Activated CD8-positive, alpha-beta memory T cell treated with anti-CD3 and anti-CD28 coated beads, Interleukin-2, amount 10 ng/mL, durations not matched to agents 7 days and 5 days (primary cell): ENCODE measurements at regions not wholly inside any gene's neighbourhood (a gene's known extent, or its start where the extent isn't known, plus 50 kb on each side); places are given as distances from the start of the nearest gene placed in this dataset.

Experiments used
- ATAC-seq: fragments of 150-1000 bp; cut with Tn5 transposase; one replicate; pipeline ENCODE4 v1.10.0; 2021; ENCODE audit warnings: moderate library complexity
- CTCF ChIA-PET: fragments of 350-600 bp; sonication (Branson Sonifier 250); formaldehyde crosslinking; loops from one replicate; lab custom pipeline; 2021; ENCODE audit warnings: antibody characterized with exemption; lab: Charles Lee
- DNase-seq: peaks from one replicate; pipeline ENCODE4 v3.0.0-alpha.2; 2020
- H3K27ac Mint-ChIP-seq: one replicate; pipeline ENCODE4 v1.8.0; 2021; ENCODE audit warnings: mild to moderate bottlenecking, mixed read lengths
- H3K27me3 Mint-ChIP-seq: one replicate; pipeline ENCODE4 v1.8.0; 2021; ENCODE audit warnings: mixed read lengths
- H3K36me3 Mint-ChIP-seq: one replicate; pipeline ENCODE4 v1.8.0; 2021; ENCODE audit warnings: mild to moderate bottlenecking, mixed read lengths
- H3K4me1 Mint-ChIP-seq: one replicate; pipeline ENCODE4 v1.8.0; 2021; ENCODE audit warnings: mixed read lengths
- H3K4me3 Mint-ChIP-seq: one replicate; pipeline ENCODE4 v1.8.0; 2021; ENCODE audit warnings: mild to moderate bottlenecking, moderate library complexity, mixed read lengths
- H3K9me3 Mint-ChIP-seq: one replicate; pipeline ENCODE4 v1.8.0; 2022; ENCODE audit warnings: low read depth, mixed read lengths

GRCh38 chr21:15539376-15539775, 190.4 kb upstream of the USP25 start:
- CTCF ChIA-PET: no interaction called here

GRCh38 chr21:15543473-15543872, 186.3 kb upstream of the USP25 start:
- CTCF ChIA-PET: no interaction called here
- ATAC-seq (no peak), DNase-seq (no peak)
- no peaks in the 10 kb centered on the region for H3K9me3 Mint-ChIP-seq
- no peaks in the 10 kb centered on the region for H3K4me1 Mint-ChIP-seq
- peaks cover 4% of the 10 kb centered on the region for H3K27me3 Mint-ChIP-seq
- no peaks in the 10 kb centered on the region for H3K36me3 Mint-ChIP-seq
- no peak overlapping the region for H3K4me3 Mint-ChIP-seq
- no peak overlapping the region for H3K27ac Mint-ChIP-seq

More at GRCh38 chr21:15539376-15539775, 190.4 kb upstream of the USP25 start:
- Mint-ChIP-seq H3K4me1 (peaks cover 3% of the 10 kb centered on the region), H3K36me3 (no peaks in the 10 kb centered on the region), H3K27me3 (peaks cover 5% of the 10 kb centered on the region), H3K27ac (no peak overlapping the region), H3K9me3 (no peaks in the 10 kb centered on the region), H3K4me3 (no peak overlapping the region)
- DNase-seq (no peak), ATAC-seq (no peak)

- H3K4me3 Mint-ChIP-seq: no peak overlapping the region
- H3K36me3 Mint-ChIP-seq: no peaks in the 10 kb centered on the region
- DNase-seq (no peak), ATAC-seq (no peak)
- no peaks in the 10 kb centered on the region for H3K27me3 Mint-ChIP-seq
- H3K4me1 Mint-ChIP-seq: no peaks in the 10 kb centered on the region
- no peaks in the 10 kb centered on the region for H3K9me3 Mint-ChIP-seq
- no peak overlapping the region for H3K27ac Mint-ChIP-seq
- CTCF ChIA-PET: no interaction called here
These were observed 180.1 kb upstream of the USP25 start for GRCh38 chr21:15549671-15550070.

GRCh38 chr21:15552914-15553494, 176.8 kb upstream of the USP25 start:
- Mint-ChIP-seq H3K27ac (no peak overlapping the region), H3K4me1 (no peaks in the 10 kb centered on the region), H3K9me3 (no peaks in the 10 kb centered on the region), H3K4me3 (no peak overlapping the region), H3K36me3 (no peaks in the 10 kb centered on the region), H3K27me3 (no peaks in the 10 kb centered on the region)
- no peak for DNase-seq
- ATAC-seq: no peak
- CTCF ChIA-PET: interaction anchor here (0.6 to 1.1 kb wide), 2 partner anchors 17 to 1188 kb away, joined by 3 to 5 read pairs; no protein-coding TSS in a partner anchor

GRCh38 chr21:15557925-15558324, 171.9 kb upstream of the USP25 start:
- Mint-ChIP-seq H3K9me3 (no peaks in the 10 kb centered on the region), H3K36me3 (no peaks in the 10 kb centered on the region), H3K4me1 (no peaks in the 10 kb centered on the region), H3K27ac (no peak overlapping the region), H3K4me3 (no peak overlapping the region), H3K27me3 (peaks cover 3% of the 10 kb centered on the region)
- no peak for ATAC-seq
- DNase-seq: no peak
- CTCF ChIA-PET: no interaction called here

- DNase-seq (no peak), ATAC-seq (no peak)
- Mint-ChIP-seq H3K9me3 (no peaks in the 10 kb centered on the region), H3K27me3 (peaks cover 3% of the 10 kb centered on the region), H3K36me3 (no peaks in the 10 kb centered on the region), H3K4me1 (no peaks in the 10 kb centered on the region), H3K4me3 (no peak overlapping the region), H3K27ac (no peak overlapping the region)
- CTCF ChIA-PET: no interaction called here
These were observed 170.9 kb upstream of the USP25 start for GRCh38 chr21:15558884-15559283.

GRCh38 chr21:15559660-15560059, 170.1 kb upstream of the USP25 start:
- H3K4me1 Mint-ChIP-seq: no peaks in the 10 kb centered on the region
- H3K4me3 Mint-ChIP-seq: no peak overlapping the region
- ATAC-seq (no peak), DNase-seq (no peak)
- no peak overlapping the region for H3K27ac Mint-ChIP-seq
- peaks cover 3% of the 10 kb centered on the region for H3K27me3 Mint-ChIP-seq
- H3K9me3 Mint-ChIP-seq: no peaks in the 10 kb centered on the region
- CTCF ChIA-PET: no interaction called here
- no peaks in the 10 kb centered on the region for H3K36me3 Mint-ChIP-seq

- ATAC-seq (no peak), DNase-seq (no peak)
- H3K27ac Mint-ChIP-seq: no peak overlapping the region
- H3K4me3 Mint-ChIP-seq: no peak overlapping the region
- CTCF ChIA-PET: no interaction called here
- peaks cover 3% of the 10 kb centered on the region for H3K27me3 Mint-ChIP-seq
- H3K36me3 Mint-ChIP-seq: no peaks in the 10 kb centered on the region
- no peaks in the 10 kb centered on the region for H3K9me3 Mint-ChIP-seq
- H3K4me1 Mint-ChIP-seq: no peaks in the 10 kb centered on the region
These were observed 169.3 kb upstream of the USP25 start for GRCh38 chr21:15560383-15561056.

- H3K27me3 Mint-ChIP-seq: peaks cover 6% of the 10 kb centered on the region
- H3K36me3 Mint-ChIP-seq: no peaks in the 10 kb centered on the region
- ATAC-seq (no peak), DNase-seq (no peak)
- no peak overlapping the region for H3K4me3 Mint-ChIP-seq
- no peaks in the 10 kb centered on the region for H3K4me1 Mint-ChIP-seq
- H3K27ac Mint-ChIP-seq: no peak overlapping the region
- no peaks in the 10 kb centered on the region for H3K9me3 Mint-ChIP-seq
- CTCF ChIA-PET: no interaction called here
These were observed 167.0 kb upstream of the USP25 start for GRCh38 chr21:15562748-15563147.

GRCh38 chr21:15564907-15565306, 164.9 kb upstream of the USP25 start:
- CTCF ChIA-PET: interaction anchor here (0.6 kb wide), 1 partner anchor 46 kb away, joined by 3 read pairs; no protein-coding TSS in a partner anchor
- ATAC-seq: no peak
- Mint-ChIP-seq H3K36me3 (no peaks in the 10 kb centered on the region), H3K27me3 (peaks cover 20% of the 10 kb centered on the region), H3K27ac (no peak overlapping the region), H3K9me3 (no peaks in the 10 kb centered on the region), H3K4me3 (no peak overlapping the region), H3K4me1 (no peaks in the 10 kb centered on the region)
- no peak for DNase-seq

- CTCF ChIA-PET: no interaction called here
- Mint-ChIP-seq H3K36me3 (no peaks in the 10 kb centered on the region), H3K4me1 (no peaks in the 10 kb centered on the region), H3K27me3 (peaks cover 25% of the 10 kb centered on the region), H3K27ac (no peak overlapping the region), H3K4me3 (no peak overlapping the region), H3K9me3 (no peaks in the 10 kb centered on the region)
- DNase-seq (no peak), ATAC-seq (no peak)
These were observed 163.1 kb upstream of the USP25 start for GRCh38 chr21:15566703-15567102.

GRCh38 chr21:15567191-15567590, 162.6 kb upstream of the USP25 start:
- no peak overlapping the region for H3K4me3 Mint-ChIP-seq
- no peak overlapping the region for H3K27ac Mint-ChIP-seq
- no peaks in the 10 kb centered on the region for H3K36me3 Mint-ChIP-seq
- DNase-seq (no peak), ATAC-seq (no peak)
- no peaks in the 10 kb centered on the region for H3K4me1 Mint-ChIP-seq
- H3K9me3 Mint-ChIP-seq: no peaks in the 10 kb centered on the region
- peaks cover 23% of the 10 kb centered on the region for H3K27me3 Mint-ChIP-seq
- CTCF ChIA-PET: no interaction called here

- DNase-seq (no peak), ATAC-seq (no peak)
- H3K27me3 Mint-ChIP-seq: peaks cover 23% of the 10 kb centered on the region
- H3K36me3 Mint-ChIP-seq: no peaks in the 10 kb centered on the region
- CTCF ChIA-PET: no interaction called here
- H3K9me3 Mint-ChIP-seq: no peaks in the 10 kb centered on the region
- H3K4me1 Mint-ChIP-seq: no peaks in the 10 kb centered on the region
- H3K27ac Mint-ChIP-seq: no peak overlapping the region
- H3K4me3 Mint-ChIP-seq: no peak overlapping the region
These were observed 161.3 kb upstream of the USP25 start for GRCh38 chr21:15568516-15568915.

GRCh38 chr21:15586752-15587427, 142.9 kb upstream of the USP25 start:
- Mint-ChIP-seq H3K36me3 (no peaks in the 10 kb centered on the region), H3K27ac (no peak overlapping the region), H3K9me3 (peaks cover 2% of the 10 kb centered on the region), H3K4me3 (no peak overlapping the region), H3K4me1 (no peaks in the 10 kb centered on the region), H3K27me3 (peaks cover 2% of the 10 kb centered on the region)
- CTCF ChIA-PET: interaction anchor here (1.1 kb wide), 1 partner anchor 18 kb away, joined by 3 read pairs; no protein-coding TSS in a partner anchor
- DNase-seq: no peak
- ATAC-seq: no peak
